LHCN-M2 (cell line): ENCODE measurements at regions not wholly inside any gene's neighbourhood (a gene's known extent, or its start where the extent isn't known, plus 50 kb on each side); places are given as distances from the start of the nearest gene placed in this dataset.
"Not testable (repeated sequence)": the region's sequence is repeated elsewhere in the genome, so short reads cannot be mapped to it uniquely, and the experiment has no call there.

Source experiments
- DNase-seq: peaks from one replicate; pipeline ENCODE4 v3.0.0-alpha.2; 2012; ENCODE audit warnings: low read depth

GRCh38 chr16:31581065-31581464, 53.4 kb downstream of the AHSP start:
- not testable (repeated sequence) for DNase-seq

GRCh38 chr16:31601737-31602384, 74.2 kb downstream of the AHSP start:
- not testable (repeated sequence) for DNase-seq

GRCh38 chr16:31618130-31618529, 90.4 kb downstream of the AHSP start:
- DNase-seq: no peak

GRCh38 chr16:31636433-31636832, 108.7 kb downstream of the AHSP start:
- DNase-seq: no peak

- DNase-seq: no peak
Observed at GRCh38 chr16:31641279-31641678, 113.6 kb downstream of the AHSP start.

- not testable (repeated sequence) for DNase-seq
Observed at GRCh38 chr16:31655674-31656073, 128.0 kb downstream of the AHSP start.

- DNase-seq: peak; percentile 6
Observed at GRCh38 chr16:31664683-31665482, 137.2 kb downstream of the AHSP start.

GRCh38 chr16:31674686-31675085, 147.0 kb downstream of the AHSP start:
- DNase-seq: no peak

GRCh38 chr16:31676731-31677130, 149.0 kb downstream of the AHSP start:
- DNase-seq: no peak

GRCh38 chr16:31678649-31679325, 151.1 kb downstream of the AHSP start:
- no peak for DNase-seq

- DNase-seq: not testable (repeated sequence)
Observed at GRCh38 chr16:31689331-31689730, 161.6 kb downstream of the AHSP start.

- not testable (repeated sequence) for DNase-seq
Observed at GRCh38 chr16:31692338-31692737, 164.6 kb downstream of the AHSP start.

- no peak for DNase-seq
Observed at GRCh38 chr16:31693733-31694132, 166.0 kb downstream of the AHSP start.

- DNase-seq: no peak
Observed at GRCh38 chr16:31694461-31694860, 166.8 kb downstream of the AHSP start.

- DNase-seq: no peak
Observed at GRCh38 chr16:31695667-31696066, 168.0 kb downstream of the AHSP start.

GRCh38 chr16:31696968-31697743, 169.5 kb downstream of the AHSP start:
- DNase-seq: peak; percentile 41

- no peak for DNase-seq
Observed at GRCh38 chr16:31697744-31698125, 170.0 kb downstream of the AHSP start.

- no peak for DNase-seq
Observed at GRCh38 chr16:31698901-31699300, 171.2 kb downstream of the AHSP start.

- DNase-seq: no peak
Observed at GRCh38 chr16:31699601-31700000, 171.9 kb downstream of the AHSP start.

GRCh38 chr16:31700200-31700529, 172.5 kb downstream of the AHSP start:
- peak; percentile 54 for DNase-seq

GRCh38 chr16:31700530-31701388, 172.8 kb upstream of the ZNF267 start:
- DNase-seq: no peak
